Central memory CD4-positive, alpha-beta T cell (primary cell): ENCODE measurements at regions not wholly inside any gene's neighbourhood (a gene's known extent, or its start where the extent isn't known, plus 50 kb on each side); places are given as distances from the start of the nearest gene placed in this dataset.

Experiments
- DNase-seq: peaks from one replicate; pipeline ENCODE4 v3.0.0; 2022

DNA sequence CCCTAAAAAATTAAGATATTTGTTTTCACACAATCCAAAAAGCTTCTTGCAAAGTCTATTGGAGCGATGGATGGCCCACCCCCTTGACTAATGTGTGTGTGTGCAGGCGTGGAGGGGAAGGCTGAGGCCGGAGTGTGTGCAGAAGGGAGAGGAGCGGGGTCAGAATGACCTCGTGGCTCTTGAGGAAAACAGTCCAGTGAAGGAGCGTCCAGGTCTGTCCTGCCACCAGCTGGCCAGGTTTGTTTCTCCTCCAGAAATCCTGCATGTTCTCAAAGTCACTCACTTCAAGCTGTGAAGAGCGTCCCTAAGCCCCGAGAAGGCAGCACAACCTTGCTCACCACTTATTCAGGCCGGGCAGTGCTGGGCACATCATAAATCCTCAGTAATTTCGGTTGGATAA is 69.5 kb upstream of the SSX2IP start:
- no peak for DNase-seq

DNA sequence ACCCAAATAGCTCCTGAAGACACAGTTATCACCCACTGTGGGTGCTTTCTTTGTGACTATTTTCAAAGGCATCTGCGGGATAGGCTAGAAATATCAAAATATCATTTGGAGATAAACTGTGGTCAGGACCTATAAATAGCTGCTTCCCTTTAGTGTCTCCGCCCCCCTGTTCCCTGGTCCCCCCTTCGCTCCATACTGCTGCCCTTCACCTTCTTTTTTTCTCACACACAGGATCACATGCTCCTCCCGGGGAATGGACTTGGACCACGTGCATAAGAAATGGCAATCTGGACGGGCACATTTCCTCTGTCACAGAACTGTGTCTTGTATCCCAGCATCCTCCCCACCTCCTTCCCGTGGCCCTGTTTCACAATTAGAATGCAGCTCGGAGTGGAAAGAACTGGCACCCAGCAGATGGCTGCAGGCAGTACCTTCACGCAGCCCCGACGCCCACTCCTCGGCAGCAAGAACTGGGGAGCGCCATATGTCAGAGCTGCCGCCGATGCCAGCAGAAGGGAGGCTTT is 68.8 kb upstream of the SSX2IP start:
- no peak for DNase-seq

DNA sequence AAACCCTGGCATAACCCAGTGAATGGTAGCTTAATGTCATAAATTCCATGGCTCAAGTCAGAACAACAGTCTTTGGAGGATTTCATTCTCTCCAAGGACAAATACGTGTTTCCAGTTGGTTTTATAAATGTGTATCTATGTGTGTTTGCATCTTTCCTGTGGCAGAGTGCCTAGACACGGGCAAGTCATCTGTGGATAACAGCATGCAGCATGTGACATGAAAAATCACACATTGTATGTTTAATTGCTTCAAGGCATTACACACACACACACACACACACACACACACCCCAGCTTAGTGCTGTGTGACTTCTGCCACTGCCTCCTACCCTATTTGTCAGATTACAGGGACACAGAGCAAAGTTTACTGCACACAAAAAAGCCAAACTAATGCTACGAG is 68.2 kb upstream of the SSX2IP start:
- no peak for DNase-seq

DNA sequence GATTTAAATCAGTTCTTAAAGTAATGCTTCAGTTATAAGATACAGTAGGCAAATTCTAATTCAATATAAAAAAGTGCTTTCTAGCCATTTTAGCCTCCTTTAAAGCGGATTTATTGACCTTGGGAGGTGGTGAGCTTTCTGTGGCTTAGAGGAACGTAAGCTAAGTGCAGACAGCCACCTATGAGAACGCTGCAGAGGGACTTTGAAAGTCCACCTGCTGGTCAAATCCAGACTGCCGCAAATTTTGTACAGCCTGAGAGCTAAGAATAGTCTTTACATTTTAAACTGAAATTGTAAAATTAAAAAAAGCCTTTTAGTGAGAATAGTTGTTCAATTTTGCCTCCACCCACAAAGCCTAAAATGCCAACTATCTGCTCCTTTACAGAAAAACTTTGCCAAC is 67.0 kb upstream of the SSX2IP start:
- DNase-seq = no peak

DNA sequence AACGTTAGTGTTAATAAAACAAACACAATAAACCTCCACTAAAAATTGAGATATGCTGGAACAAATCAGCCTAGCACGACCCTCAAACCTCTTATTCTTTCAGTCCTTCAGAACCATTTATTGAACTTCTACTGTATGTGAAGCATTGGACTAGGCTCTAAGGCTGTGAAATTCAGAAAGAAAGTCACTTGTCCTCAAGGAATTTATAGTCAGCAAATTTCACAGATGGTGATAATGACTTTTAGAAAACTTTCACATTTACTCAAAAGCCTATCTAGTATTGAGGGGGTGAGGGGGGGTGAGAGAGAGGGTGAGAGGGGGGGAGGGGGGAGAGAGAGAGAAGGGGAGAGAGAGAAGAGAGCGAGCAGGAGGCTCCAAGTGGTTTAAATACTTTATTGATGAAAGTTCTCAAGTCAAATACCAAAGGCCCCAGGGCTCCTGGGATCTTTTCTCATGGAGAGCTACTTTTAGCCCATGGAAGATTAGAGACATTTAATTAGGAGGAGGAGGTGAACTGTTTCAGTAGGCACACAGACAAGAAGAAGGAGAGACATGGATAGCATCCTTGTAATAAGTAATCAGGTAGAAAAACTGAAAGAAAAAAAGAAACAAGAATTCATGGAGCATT is 66.3 kb upstream of the SSX2IP start:
- no peak for DNase-seq

DNA sequence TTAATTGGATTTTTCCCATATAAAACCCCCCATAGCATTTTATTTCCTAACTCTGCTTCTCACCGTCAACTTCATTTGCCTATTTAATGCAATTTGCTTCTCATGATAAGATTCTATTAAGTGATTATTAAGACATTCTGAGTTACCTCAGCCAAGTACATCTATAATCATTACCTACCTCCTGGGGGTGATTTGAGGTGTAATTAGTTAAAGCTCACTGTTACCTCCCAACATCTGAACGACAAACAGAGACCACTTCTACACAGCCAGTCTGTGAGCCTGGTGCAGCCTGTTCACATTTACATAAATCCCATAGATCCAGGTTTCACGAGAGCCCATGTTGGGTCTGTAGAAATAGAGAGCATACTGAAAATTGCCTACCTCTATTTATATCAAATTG is 65.7 kb upstream of the SSX2IP start:
- DNase-seq = no peak

DNA sequence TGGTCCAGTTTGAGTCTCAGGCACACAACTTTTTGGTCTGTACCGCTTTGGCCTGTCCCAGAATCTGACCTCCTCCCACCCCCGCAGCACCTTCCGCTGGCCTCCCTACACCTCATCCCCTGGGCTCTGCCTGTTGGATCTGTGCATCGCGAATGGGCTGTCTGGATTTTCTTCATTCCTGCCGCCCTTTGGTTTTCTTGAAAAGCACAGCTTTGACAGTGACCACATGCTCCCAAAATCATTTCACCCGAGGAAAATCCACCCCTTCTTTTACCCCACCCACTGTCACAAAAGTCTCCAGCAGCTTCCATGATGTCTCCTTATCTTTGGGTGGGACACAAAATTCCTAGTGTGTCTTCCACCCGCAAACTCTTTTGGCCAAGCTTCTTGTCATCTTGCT is 65.0 kb upstream of the SSX2IP start:
- DNase-seq = no peak

DNA sequence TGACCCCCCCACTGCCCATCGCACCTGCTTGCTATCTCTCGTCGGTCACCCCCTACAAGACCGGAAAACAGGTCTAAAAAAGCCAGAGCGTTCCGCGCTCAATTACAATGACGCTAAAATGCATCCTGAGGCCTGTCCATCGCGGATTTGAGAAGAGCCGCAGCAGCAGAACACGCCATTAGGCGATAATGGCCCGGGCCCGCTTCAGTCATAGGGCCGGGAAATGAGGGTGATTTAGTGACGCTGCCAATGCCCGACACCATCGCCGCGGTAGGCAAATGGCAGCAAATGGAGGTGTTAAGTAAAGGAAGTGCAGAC is 64.1 kb upstream of the SSX2IP start:
- DNase-seq = no peak

DNA sequence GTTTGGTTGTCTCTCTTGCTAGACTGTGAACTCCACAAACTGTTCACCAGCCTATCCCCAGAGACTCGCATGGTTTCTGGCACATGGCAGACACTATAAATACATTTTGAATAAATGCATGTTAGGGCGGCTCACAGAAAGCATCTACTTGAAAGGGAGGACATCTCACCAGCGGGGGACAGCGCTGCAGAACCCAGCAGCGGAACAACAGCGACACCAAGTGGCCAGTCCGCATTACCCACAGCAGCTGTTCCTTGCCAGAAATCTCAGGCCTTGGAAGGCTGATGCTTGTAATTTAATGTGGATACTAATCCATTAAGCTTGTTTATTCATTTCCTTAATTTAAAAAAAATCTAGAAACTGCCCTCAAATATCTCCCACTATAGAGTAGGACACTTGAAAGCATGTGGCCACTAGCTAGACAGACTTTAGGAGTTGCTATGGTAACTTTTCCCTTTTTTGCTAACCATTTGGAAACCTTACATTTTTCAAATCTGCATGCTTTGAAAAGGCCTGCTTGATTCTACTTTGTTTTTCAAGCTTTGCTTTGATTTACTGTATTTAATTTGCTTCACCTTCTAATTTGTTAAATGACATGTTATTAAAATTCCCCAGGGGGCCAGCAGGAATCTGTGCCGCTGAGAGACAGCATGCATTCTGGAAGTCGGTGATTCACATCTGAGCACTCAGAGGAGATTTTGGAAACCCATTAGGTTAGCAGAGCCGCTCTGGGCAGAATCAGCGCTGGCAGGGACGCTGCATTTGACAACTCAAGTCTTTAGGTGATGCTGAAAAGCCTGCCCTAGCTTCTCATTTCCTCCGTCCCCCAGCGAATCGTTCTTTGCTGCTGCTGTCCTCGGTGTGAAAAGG is 63.5 kb upstream of the SSX2IP start:
- peak; percentile 51 for DNase-seq

DNA sequence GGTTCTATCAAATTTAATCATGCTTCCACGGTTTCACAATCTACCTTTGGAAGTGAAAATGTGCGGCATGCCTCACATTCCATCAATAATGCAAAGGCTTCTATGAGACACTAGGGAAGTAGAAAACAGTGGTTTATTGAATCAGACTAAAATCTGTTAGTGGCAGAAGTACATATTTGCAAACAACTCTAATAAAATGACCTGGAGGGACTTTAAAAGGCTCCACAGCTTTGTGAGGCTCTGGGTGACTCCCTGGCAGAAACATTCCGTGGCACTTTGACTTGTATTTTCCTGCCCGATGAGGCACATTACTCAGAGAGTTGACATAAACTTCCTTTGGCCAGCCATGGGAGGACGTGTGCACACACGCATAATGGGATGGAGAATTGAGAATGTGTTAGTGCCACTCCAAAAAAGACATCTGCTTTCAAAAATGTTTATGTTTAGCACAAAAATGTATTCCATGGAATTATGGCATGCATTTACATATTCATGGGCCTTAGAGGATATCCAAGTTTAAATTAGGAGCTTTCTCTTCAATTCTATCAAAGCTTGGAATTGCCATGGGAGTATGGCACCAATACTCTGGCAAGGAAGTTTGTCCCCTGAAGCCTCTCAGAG is 60.0 kb upstream of the SSX2IP start:
- no peak for DNase-seq

DNA sequence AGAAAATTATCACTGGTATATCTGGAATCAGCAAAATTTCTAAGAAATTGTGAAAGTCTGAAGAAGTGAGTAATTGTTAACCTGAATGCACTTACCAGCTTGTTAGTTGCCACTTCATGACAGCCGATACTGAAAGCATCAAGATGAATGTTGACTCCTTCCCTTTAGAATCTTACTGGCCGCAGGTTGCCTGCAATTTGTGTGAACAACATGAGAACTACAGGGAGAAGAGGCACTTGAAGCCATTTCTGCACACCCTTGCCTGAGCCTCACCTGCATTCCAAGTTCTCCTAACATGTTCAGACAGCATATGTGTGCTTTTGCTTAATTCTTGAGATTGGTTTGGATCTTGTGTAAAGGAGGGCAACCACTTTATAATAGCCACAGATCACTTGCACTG is 59.2 kb upstream of the SSX2IP start:
- no peak for DNase-seq

DNA sequence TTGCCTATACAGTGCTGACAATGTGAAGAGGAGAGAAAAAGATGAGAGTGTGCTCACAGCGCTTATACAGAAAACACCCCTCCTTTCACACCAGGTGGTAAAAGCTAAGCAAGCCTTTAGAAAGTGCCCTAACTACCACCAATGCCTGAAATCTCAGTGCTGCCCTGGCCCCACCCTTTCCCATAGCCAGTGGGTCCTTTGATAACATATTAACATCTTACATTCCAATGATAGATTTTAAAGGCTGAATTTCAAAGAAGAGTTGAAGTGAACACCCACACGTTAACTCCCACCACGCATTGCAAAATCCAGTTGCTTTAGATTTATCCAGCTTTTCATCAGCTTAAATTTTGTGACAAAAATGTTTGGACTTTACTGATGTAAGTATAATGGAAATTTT is 58.1 kb upstream of the SSX2IP start:
- DNase-seq = no peak

DNA sequence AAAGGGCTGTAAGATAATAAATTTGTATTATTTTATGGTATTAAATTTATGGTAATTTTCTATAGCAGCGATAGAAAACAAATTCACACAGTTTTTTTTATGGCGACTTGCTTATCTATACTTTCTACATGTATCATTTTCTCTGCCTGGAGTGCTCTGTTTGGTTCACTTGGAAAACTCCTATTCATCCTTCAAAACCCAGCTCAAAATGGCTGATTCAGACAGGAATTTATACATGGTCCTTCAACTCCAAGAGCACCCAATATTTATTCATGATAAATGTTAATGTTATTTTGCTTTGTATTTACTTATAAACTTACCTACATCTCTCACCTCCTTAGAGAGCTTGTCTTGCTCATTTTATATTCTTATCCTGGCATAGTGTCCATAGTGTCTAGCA is 55.6 kb upstream of the SSX2IP start:
- no peak for DNase-seq

DNA sequence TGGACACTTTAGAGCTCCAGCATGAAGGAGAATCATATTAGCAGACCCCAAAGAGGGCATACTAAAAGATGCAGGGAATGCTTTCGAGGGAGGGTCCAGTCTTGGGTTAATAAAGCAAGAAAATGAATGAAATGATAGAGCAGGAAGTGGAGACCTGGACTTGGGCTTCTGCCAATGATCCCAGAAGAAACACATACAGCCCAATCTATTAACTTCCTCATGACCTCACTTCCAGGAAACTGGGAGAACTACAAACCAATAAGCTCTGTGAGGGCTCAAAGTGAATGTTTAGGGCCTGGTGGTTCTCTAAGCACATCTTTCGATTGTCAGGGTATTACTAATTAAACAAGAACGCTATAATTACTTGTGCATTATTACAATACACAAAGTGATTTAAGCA is 53.6 kb upstream of the SSX2IP start:
- DNase-seq = no peak

DNA sequence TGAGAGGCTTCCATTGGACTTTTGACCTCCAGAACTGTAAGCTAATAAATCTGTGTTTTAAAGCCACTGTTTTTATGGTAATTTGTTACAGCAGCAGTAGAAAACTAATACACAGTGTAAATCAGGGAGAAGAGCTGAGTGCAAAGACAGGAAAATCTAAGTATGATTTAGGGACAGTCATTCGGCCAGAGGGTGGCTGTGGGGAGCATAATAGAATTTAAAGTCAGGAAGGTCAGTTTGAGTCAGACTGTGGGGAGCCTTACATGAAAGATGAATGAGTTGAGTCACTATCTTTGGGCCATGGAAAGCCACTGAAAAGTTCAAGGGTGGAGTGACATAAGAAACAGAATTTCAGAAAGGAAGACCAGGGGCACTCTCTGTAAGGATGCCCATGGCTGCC is 52.4 kb upstream of the SSX2IP start:
- no peak for DNase-seq

DNA sequence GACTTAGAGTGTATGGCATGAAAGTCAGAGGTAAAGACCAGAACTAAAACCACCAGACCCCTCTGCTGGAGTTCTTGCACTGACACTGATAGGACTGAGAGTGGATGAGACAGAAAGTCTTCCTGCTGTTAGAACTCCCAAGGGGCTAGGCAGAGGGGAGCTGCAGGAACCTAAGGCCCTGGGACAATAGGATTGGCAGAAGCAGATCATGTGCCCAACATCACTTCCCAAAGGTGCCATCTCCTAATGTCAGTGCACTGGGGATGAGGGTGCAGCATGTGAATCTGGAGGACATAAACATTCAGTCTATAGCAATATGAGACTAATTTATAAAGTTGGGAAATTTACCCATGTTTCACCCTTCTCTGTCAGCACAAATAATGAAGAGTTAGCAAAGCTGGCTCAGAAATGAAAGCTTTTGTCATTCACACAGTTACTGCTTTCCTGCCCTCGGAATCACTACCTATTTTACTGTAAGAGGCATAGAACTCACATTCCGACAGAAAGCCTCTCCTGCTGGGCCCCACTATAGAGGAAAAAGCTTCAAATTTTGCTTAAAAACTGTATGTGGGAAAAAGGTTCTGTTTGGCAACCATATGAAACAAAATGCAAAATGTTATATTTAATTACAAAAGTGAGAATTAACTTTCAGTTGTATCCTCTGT is 49.9 kb upstream of the SSX2IP start:
- no peak for DNase-seq
